Upper lobe of right lung (tissue), 1 donor: ENCODE measurements at regions not wholly inside any gene's neighbourhood (a gene's known extent, or its start where the extent isn't known, plus 50 kb on each side); places are given as distances from the start of the nearest gene placed in this dataset.
"Not testable (repeated sequence)": the region's sequence is repeated elsewhere in the genome, so short reads cannot be mapped to it uniquely, and the experiment has no call there.

ENCODE experiments used
- ATAC-seq: fragments of 200-7000 bp; cut with Tn5 transposase; one replicate; pipeline ENCODE4 v1.9.1; 2020; ENCODE audit warnings: mild to moderate bottlenecking, moderate library complexity
- DNase-seq: peaks from one replicate; pipeline ENCODE4 v3.0.0-alpha.2; 2020
- H3K27ac ChIP-seq: fragments of 200-600 bp; one replicate; pipeline ENCODE4 v1.8.0; 2022
- H3K27me3 ChIP-seq: fragments of 200-600 bp; one replicate; pipeline ENCODE4 v1.8.0; 2022; ENCODE audit warnings: mild to moderate bottlenecking
- H3K36me3 ChIP-seq: fragments of 200-600 bp; one replicate; pipeline ENCODE4 v1.8.0; 2022
- H3K4me1 ChIP-seq: fragments of 200-600 bp; one replicate; pipeline ENCODE4 v1.8.0; 2022
- H3K4me3 ChIP-seq: fragments of 200-600 bp; one replicate; pipeline ENCODE4 v1.8.0; 2022; ENCODE audit warnings: mild to moderate bottlenecking
- H3K9me3 ChIP-seq: fragments of 200-600 bp; one replicate; pipeline ENCODE4 v1.8.0; 2022
- intact Hi-C: fragments of 100-400 bp; cut with DNase I; formaldehyde crosslinking; loops from one replicate; pipeline ENCODE4 v1.11.0; 2022
- TF ChIP-seq, protein P1 (sequence below): fragments of 200-600 bp; IDR thresholded peaks from one replicate; pipeline ENCODE4 v1.8.0; 2022; ENCODE audit warnings: antibody characterized with exemption
- donor health status: DM: no; HTN: yes; CAD: no; lungs with severe emphysema.

DNA sequence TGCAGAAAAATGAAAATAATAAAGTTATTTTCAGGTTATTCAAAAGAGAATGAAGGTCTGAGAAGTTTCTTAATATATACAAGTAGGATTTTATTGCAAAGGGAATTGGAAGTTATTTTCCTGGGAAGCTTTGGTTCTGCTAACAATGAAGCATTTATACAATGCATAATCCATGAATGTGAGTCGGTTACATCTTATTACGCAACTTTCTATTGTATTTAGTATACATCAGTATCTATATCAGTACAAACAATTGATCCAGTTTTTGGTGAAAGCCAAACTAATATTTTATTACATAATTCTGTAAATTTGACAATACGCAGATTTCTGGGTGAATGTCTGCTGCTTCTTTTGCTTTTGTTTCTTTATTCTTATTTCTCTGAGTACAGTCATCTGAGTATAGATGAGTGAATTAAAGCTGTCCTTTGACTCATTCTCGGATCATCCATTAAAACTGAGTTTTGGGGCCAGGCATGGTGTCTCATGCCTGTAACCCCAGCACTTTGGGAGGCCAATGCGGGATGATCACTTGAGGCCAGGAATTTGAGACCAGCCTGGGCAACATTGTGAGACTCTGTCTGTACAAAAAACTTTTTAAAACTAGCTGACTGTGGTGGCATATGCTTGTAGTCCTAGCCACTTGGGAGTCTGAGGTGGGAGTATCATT is 108.5 kb downstream of the SOCS6 start:
- no peak overlapping the region for H3K4me3 ChIP-seq
- H3K27ac ChIP-seq = no peak overlapping the region
- TF ChIP-seq, protein P1, sequence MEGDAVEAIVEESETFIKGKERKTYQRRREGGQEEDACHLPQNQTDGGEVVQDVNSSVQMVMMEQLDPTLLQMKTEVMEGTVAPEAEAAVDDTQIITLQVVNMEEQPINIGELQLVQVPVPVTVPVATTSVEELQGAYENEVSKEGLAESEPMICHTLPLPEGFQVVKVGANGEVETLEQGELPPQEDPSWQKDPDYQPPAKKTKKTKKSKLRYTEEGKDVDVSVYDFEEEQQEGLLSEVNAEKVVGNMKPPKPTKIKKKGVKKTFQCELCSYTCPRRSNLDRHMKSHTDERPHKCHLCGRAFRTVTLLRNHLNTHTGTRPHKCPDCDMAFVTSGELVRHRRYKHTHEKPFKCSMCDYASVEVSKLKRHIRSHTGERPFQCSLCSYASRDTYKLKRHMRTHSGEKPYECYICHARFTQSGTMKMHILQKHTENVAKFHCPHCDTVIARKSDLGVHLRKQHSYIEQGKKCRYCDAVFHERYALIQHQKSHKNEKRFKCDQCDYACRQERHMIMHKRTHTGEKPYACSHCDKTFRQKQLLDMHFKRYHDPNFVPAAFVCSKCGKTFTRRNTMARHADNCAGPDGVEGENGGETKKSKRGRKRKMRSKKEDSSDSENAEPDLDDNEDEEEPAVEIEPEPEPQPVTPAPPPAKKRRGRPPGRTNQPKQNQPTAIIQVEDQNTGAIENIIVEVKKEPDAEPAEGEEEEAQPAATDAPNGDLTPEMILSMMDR = no peak
- no peak for DNase-seq
- no peaks in the 10 kb centered on the region for H3K36me3 ChIP-seq
- no peak for ATAC-seq
- H3K4me1 ChIP-seq = no peaks in the 10 kb centered on the region
- H3K27me3 ChIP-seq = no peaks in the 10 kb centered on the region
- intact Hi-C loops = no loop called here
- no peaks in the 10 kb centered on the region for H3K9me3 ChIP-seq

DNA sequence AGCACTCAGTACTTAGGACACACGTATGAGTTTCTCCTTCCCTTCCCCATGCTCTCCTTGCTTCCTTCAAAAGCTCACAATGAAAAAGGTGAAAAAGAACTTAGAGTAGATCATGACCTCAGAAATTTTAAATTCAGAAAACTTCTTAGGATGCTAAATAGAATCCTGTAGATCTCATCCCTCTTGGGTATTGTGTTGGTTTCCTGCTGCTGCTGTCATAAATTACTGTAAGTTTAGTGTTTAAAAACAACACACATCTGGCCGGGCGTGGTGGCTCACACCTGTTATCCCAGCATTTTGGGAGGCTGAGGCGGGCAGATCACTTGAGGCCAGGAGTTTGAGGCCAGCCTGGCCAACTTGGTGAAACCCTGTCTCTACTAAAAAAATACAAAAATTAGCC is 106.9 kb downstream of the SOCS6 start:
- not testable (repeated sequence) for DNase-seq, H3K4me3 ChIP-seq, H3K36me3 ChIP-seq

DNA sequence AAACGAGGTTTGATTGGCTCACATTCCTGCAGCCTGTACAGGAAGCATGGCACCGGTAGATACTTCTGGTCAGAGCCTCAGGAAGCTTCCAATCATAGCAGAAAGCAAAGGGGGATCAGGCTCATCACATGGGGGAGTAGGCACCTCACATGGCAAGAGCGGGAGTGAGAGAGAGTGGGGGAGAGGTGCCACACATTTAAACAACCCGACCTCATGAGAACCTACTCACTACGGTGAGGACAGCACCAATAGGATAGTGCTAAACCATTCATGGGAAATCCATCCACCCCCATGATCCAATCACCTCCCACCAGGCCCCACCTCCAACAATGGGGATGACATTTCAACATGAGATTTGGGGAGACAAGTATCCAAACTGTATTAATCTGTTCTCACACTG is 105.8 kb downstream of the SOCS6 start:
- intact Hi-C loops = no loop called here
- H3K27me3 ChIP-seq = no peaks in the 10 kb centered on the region
- no peak overlapping the region for H3K4me3 ChIP-seq
- no peaks in the 10 kb centered on the region for H3K4me1 ChIP-seq
- ATAC-seq (no peak), DNase-seq (no peak)
- TF ChIP-seq, protein P1 = no peak
- no peak overlapping the region for H3K27ac ChIP-seq
- H3K9me3 ChIP-seq = no peaks in the 10 kb centered on the region
- H3K36me3 ChIP-seq = no peaks in the 10 kb centered on the region

More for the DNA sequence above, 106.9 kb downstream of the SOCS6 start:
- intact Hi-C loops, ATAC-seq, H3K27ac ChIP-seq, H3K9me3 ChIP-seq, H3K4me1 ChIP-seq, H3K27me3 ChIP-seq: not testable (repeated sequence)

DNA sequence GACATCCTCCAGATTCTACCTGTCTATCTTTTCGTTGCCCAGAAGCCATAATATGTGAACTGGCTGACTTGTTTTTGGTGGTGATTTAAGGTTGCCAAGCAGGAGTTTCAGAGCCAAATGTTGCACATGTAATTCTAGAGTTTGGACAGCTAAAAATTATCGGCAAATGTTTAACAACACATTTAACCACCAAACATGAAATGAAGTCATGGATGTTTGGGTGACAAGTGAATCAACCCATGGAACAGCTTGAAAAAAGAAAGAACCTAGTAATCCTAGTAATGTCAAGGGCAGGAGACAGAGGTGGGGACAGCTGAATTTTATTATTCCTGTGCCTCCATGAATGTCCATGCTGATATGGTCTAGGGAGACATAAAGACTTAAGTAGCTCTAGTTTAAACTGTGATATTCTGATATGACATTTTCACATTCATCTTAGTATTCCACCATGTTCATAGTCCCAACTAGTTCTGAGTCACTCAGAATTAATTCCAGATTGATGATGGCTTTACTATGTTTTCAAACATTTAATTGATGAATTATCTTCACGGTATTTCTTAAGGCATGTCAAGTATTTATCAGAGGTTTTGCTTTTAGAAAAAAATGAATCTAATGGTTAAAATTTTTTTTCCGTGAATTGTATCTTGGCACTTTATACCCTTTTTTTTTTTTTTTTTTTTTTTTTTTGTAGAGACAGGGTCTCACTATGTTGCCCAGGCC is 101.7 kb downstream of the SOCS6 start:
- H3K27ac ChIP-seq = no peak overlapping the region
- no peaks in the 10 kb centered on the region for H3K27me3 ChIP-seq
- DNase-seq (no peak), ATAC-seq (no peak)
- H3K9me3 ChIP-seq = no peaks in the 10 kb centered on the region
- no peaks in the 10 kb centered on the region for H3K36me3 ChIP-seq
- H3K4me1 ChIP-seq = no peaks in the 10 kb centered on the region
- TF ChIP-seq, protein P1 = no peak
- intact Hi-C loops = no loop called here
- H3K4me3 ChIP-seq = no peak overlapping the region

DNA sequence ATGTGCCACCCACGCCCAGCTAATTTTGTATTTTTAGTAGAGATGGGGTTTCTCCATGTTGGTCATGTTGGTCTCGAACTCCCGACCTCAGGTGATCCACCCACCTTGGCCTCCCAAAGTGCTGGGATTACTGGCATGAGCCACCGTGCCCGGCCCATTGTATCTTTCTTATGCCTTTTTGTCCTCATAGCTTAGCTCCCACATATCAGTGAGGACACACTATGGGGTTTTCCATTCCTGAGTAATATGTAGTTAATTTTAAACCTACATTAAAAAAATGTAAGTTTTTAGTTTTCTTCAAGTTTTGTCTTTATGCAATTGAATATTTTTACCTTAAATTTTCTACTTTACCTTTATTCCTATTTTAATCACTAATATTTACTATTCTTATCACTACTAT is 100.2 kb downstream of the SOCS6 start:
- ATAC-seq, H3K36me3 ChIP-seq, H3K27ac ChIP-seq, H3K9me3 ChIP-seq, intact Hi-C loops, DNase-seq, H3K4me1 ChIP-seq, H3K27me3 ChIP-seq, H3K4me3 ChIP-seq: not testable (repeated sequence)

- Histone ChIP-seq H3K27me3 (no peaks in the 10 kb centered on the region), H3K4me3 (no peak overlapping the region), H3K36me3 (no peaks in the 10 kb centered on the region), H3K4me1 (no peaks in the 10 kb centered on the region), H3K9me3 (no peaks in the 10 kb centered on the region), H3K27ac (no peak overlapping the region)
- TF ChIP-seq, protein P1 = no peak
- no peak for DNase-seq
- no peak for ATAC-seq
- intact Hi-C loops = no loop called here
Observed at GRCh38 chr18:70387027-70387426, 98.2 kb downstream of the SOCS6 start.
